MM.1S (cell line): ENCODE measurements at regions not wholly inside any gene's neighbourhood (a gene's known extent, or its start where the extent isn't known, plus 50 kb on each side); places are given as distances from the start of the nearest gene placed in this dataset.

Experiments used
- EZH2 ChIP-seq: fragments of 300-600 bp; sonication (generic); optimal IDR thresholded peaks from 2 replicates; pipeline ENCODE3; 2017; ENCODE audit warnings: low read depth, mild to moderate bottlenecking, antibody characterized with exemption, low read length, mixed read lengths
- EZH2phosphoT487 ChIP-seq: fragments of 300-600 bp; sonication (generic); IDR thresholded peaks from 2 replicates; pipeline ENCODE4 v1.6.1; 2018; ENCODE audit warnings: antibody characterized with exemption, low read length
- TF ChIP-seq, protein P1 (sequence below): fragments of 300-600 bp; sonication (generic); IDR thresholded peaks from 2 replicates; pipeline ENCODE4 v1.5.1; 2016; ENCODE audit warnings: antibody characterized with exemption, low read length, mixed read lengths

DNA sequence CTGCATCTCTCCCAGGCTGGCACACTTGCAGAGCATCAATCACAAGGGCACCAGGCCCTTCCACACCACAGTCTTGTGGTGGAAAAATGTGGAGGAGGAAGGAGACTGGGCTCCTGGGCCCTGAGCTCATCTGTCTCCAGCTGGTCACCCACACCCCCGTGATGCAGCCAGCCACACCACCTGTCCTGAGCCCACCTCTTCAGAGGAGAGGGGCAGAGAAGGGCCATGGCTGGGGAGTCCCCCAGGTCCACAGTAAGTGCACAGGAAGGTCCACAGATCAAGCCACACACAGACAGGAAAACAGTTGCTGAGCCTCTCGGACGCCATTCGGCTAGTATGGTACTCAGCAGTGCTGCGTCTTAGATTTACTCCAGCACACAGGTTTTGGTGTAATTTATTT is 203.5 kb upstream of the SALL3 start:
- TF ChIP-seq EZH2phosphoT487 (no peak), EZH2 (no peak)
- TF ChIP-seq, protein P1, sequence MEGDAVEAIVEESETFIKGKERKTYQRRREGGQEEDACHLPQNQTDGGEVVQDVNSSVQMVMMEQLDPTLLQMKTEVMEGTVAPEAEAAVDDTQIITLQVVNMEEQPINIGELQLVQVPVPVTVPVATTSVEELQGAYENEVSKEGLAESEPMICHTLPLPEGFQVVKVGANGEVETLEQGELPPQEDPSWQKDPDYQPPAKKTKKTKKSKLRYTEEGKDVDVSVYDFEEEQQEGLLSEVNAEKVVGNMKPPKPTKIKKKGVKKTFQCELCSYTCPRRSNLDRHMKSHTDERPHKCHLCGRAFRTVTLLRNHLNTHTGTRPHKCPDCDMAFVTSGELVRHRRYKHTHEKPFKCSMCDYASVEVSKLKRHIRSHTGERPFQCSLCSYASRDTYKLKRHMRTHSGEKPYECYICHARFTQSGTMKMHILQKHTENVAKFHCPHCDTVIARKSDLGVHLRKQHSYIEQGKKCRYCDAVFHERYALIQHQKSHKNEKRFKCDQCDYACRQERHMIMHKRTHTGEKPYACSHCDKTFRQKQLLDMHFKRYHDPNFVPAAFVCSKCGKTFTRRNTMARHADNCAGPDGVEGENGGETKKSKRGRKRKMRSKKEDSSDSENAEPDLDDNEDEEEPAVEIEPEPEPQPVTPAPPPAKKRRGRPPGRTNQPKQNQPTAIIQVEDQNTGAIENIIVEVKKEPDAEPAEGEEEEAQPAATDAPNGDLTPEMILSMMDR: no peak
